GM21367 (cell line): ENCODE measurements at regions not wholly inside any gene's neighbourhood (a gene's known extent, or its start where the extent isn't known, plus 50 kb on each side); places are given as distances from the start of the nearest gene placed in this dataset.

ENCODE experiments used
- ATAC-seq: cut with Tn5 transposase; IDR thresholded peaks from one replicate; pipeline ENCODE4 v1.9.1; 2021; ENCODE audit not compliant: unreplicated experiment

- ATAC-seq, result no peak
Observed at GRCh38 chr10:31647861-31648260, 280.8 kb downstream of the ARHGAP12 start.

- ATAC-seq, result no peak
Observed at GRCh38 chr10:31646519-31646918, 282.1 kb downstream of the ARHGAP12 start.

DNA sequence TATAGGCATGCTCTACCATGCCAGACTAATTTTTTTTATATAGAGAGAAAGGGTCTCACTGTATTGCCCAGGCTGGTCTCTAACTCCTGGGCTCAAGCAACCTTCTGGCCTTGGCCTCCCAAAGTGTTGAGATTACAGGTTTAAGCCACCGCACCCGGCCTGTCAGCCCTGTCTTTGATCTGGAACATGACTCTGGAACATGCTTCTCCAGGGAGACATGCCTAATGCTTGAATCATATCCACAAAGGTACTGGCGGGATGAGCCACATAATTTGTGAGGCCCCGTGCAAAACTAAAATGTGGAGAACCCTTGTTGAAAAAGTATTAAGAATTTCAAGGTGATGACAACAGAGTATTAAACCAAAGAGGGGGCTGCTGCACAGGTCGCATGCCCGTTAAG is 282.8 kb downstream of the ARHGAP12 start:
- no peak for ATAC-seq

DNA sequence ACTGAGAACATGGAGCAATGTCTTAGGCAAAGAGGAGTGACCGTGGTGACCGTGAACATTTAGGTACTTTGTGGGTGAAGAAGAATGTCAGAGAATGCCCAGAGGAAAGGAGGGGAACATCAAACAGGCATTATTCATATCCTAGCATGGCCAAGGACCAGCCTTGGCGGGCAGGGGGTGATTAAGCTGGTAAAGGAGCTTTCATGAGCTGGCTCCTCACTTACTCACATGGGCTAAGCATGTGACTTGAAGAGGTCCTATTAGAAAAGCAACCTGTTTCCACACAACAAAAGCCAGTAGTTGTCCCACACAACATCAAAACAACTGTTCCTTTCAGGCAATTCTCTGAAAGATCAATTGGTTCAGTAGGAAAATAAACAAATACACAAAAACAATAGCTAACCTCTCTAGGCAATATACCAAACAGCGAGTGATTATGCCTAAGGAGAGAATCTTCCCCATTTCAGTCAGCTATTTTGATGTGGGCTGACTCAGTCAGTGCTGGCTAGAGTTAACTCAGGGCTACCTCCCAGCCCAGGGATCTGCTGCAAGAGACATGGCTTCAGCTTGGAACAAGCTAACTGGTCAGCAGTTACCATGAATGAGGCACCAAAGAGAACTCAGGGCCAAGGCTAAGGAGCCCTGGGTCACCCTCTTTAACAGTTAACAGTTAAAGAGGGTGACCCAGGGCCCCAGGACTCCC is 283.5 kb downstream of the ARHGAP12 start:
- ATAC-seq, result no peak

DNA sequence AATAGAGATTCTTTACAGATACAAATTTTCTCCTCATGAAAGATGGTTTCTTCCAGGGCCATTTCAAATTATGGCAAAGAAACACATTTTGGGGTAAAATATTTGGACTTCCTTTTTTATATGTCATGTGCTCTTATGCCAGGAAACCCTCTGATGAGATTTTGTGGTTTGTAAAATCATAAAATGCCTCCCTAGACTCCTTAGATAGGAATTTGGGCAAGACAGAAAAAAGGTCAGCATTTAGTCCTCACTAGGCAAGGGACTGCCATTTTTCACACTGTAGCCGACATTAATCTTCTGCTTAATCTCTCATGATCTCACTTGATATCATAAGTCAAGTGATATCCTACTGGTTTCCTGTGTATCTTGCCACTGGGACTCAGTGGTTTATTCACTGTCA is 286.4 kb downstream of the ARHGAP12 start:
- no peak for ATAC-seq

- no peak for ATAC-seq
Observed at GRCh38 chr10:31635415-31636065, 293.1 kb downstream of the ARHGAP12 start.

DNA sequence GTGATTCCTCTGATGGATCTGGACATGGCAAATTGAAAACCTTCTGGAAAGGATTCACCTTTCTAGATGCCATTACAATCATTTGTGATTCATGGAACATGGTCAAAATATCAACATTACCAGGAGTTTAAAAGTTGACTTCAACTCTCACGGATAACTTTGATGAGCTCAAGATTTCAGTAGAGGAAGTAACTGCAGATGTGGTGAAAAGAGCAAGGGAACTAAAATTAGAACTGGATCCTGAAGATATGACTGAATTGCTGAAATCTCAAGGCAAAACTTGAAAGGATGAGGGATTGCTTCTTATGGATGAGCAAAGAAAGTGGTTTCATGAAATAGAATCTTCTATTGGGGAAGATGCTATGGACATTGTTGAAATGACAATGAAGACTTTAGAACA is 293.6 kb downstream of the ARHGAP12 start:
- ATAC-seq, result no peak

GRCh38 chr10:31630861-31631567 is 297.6 kb downstream of the ARHGAP12 start:
- no peak for ATAC-seq

- ATAC-seq, result no peak
Observed at GRCh38 chr10:31625566-31625965, 303.1 kb downstream of the ARHGAP12 start.

DNA sequence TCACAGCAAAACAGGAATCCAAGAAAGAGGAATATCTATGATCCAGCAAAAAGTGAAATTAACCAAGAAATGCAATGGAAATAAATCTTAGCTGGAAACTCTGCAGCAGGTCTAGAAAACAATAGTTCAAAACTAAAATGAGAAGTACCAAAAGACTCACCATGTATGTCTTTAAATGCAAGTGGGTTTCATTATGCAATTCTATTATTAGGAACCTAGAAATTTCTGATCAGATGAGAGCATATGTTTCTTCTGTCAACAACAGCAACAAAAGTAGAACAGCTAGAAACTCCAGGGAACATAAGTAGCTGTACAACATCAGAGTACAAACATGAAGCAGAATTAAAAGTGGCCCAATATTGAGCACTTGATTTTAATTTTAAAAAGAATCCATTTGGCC is 304.0 kb downstream of the ARHGAP12 start:
- no peak for ATAC-seq

DNA sequence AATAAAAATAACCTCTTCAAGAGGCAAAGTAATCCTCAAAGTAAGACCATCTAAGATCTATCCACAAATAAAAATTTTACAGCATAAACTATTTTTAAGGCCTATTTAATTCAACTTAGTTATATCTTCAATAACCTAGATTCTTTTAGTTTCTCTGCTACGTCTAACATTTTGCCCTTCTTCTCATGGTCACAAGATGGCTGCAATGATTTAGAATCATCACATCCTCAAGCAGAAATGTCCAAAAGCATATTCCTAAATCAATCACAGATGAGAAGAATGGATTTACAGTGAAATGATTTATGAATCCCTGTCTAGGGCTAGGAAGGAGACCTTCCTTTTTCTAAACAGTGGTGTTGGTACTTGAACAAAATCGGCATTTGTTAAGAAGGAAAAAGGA is 304.7 kb downstream of the ARHGAP12 start:
- no peak for ATAC-seq

GRCh38 chr10:31623466-31623865 is 304.4 kb downstream of the ZEB1 start:
- no peak for ATAC-seq

DNA sequence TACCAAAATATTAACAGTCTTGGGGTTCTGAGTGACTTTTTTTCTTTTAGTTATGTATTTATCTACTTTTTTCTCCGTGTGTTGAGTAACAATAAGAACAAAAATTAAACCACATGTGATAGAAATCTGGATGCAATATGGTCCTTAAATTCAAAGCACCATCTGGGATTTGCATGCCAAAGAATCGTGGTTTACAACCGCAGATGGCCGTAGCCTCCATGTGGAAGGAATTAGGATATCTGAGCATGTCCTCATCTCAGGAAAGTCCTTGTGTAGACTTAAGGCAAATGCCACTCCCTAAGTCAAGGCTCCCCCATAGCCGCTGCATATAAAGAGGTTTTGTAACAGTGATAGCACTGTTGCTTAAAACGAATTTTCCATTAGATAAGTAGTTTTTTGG is 304.0 kb downstream of the ZEB1 start:
- ATAC-seq, result no peak

- ATAC-seq, result no peak
Observed at GRCh38 chr10:31621733-31622132, 302.7 kb downstream of the ZEB1 start.

DNA sequence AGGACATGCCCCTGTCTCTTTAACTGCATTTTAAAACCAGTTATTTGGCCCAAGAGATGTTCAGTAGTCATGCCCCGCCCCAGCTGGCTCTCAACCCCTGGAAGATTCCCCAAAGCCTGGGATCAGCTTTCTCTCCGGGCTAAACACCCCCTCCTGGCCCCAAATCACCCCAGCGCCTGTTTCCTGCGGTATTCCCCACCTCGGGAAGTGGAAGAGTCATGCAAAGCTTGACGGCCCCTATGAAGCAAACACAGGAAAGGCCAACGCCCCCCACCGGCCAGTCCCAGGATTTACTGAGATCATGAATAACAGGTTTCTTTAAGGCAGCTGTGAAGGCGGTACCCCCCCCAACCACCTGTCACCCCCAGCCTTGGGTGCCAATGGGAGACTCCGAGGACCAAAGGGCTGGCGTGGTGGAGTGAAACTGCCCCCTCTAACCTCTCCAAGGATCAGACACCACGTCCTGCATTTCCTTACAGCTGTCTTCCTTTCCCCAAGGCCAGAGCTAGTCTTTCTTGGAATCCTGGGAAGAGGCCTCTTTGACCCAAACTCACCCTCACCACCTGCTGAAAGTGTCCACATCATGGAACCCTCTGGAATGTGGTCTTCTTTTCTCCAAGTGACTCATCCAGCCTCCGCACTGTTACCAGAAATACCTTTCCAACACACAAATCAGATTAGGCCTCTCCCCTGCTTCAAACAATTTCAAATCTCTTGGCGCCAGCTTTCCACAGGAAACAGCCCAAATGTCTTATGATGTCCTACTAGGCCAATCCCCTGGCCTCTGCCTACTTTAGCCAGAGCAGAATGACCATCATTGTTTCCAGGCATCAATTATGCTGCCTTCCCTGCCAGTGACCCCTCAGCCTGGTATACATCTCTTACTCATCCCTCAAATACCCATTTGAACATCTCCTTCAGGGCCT is 301.5 kb downstream of the ZEB1 start:
- no peak for ATAC-seq

DNA sequence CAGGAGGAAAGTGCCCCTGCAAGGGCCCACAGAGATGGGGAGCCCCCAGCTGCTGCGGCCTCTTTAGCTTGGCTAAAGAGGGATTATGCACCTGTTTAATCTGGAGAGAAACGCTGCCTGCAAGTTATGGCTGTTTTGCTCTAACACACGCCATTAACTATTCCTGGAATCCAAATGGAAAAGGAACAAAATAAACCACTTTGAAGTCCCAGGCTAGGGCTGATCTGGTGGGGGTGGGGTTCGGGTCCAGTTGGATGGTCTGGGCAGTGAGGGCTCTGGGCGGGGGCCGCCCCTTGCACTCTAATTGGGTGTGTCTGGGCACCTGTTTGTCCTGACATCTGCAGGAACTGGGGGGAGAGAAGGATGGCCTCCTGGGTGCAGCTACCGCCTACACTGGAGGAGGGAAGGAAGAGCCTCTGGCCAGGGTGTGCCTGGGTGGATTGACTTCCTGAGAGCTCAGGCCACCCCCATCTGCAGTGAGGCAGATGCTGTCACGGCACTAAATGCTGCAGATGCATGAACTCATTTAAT is 300.6 kb downstream of the ZEB1 start:
- ATAC-seq, result no peak

DNA sequence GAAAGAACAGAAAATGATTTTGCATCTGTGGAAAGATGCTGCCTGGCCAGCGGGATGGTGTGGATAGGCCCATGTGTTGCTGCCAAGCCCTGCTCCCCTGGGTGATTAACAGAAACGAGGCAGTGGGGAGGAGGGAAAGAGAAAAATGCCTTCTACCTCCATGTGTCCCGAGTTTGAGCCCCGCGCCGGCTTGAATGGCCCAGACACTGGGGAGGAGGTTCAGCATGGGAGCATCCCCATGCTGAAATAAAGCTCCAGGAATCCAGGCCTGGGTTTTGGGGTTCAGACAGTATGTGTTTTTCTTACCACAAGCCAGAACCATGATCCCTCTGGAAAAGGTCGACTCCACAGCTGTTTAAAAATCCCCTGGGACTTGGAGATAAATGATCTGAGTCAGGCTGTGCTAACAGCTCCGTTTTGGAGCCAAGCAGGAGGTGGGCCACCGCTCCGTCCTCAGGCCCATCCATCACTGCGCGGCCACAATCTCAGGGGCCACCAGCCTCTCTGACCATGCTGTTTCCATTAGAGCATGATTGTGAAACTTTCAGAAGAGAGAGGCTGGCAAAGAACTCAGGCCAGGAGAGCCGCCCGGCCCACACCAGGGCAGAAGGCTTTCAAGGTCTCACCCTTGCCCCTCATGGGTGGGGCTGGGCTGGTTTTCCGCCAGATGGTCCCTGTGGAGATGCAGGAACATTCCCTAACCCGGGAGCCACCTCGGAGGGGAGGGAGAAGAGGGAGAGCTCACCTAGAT is 299.7 kb downstream of the ZEB1 start:
- ATAC-seq, result no peak

GRCh38 chr10:31617757-31618156 is 298.7 kb downstream of the ZEB1 start:
- ATAC-seq, result no peak

DNA sequence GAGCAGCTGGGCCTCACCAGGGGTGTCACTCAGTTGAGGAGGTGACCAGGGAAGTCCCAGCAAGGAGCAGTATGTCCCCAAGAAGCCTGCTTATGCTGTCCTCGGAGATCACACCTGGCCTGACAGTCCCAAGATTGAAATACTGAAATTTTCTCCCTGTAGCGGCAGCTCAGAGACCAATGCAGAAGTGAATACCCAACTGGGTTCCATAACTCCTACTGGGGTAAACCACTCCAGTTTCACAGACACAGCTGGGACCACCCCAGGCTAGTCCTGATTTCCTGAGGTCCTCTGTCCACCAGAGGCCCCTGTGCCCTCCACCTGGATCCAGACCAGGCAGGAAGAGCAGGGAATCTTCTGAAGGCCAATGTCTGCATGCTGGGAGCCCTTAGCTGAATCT is 298.1 kb downstream of the ZEB1 start:
- no peak for ATAC-seq

DNA sequence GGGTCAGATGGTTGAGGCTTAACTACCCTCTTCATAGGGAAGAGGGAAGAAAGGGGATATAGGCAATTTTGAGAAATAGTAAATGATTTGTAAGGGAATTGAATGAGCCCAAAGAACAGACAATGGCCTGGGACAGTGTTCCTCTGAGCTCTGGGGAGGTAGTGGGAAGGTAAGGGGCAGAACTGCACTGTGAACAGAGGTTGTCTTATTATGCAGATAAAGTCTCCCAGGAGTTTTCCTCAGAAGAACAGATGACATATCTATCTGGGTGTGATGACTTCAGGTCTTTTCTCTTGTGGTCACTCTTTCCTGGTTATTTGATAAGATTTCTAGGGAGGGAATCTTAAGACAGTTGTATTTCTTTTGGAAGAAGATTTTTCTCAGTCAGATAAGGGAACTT is 296.1 kb downstream of the ZEB1 start:
- ATAC-seq, result no peak
